ENCODE measurements at regions not wholly inside any gene's neighbourhood (a gene's known extent, or its start where the extent isn't known, plus 50 kb on each side); places are given as distances from the start of the nearest gene placed in this dataset.
"Not testable (repeated sequence)": the region's sequence is repeated elsewhere in the genome, so short reads cannot be mapped to it uniquely, and the experiment has no call there.

DNA sequence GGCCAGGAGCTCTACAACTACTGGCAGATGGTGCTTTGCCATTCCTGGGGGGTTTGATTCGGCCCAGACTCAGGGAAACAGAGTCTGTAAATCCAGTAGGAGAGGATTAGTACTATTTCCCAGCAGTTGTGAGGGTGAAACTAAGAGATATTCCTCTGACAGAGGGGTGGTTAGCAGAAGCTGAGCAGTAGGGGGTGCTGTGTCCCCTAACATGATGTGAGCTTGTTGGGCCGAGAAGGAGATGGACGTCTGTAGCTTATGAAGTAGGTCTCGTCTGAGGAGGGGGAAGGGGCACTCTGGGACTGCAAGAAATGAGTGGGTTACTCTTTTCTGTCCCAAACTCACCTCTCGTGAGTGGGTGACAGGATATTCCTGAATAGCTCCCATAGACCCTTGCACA, 179.2 kb upstream of the MBL2 start:
- DNase-seq (ENCODE audit: low read depth): peak; percentile 65

DNA sequence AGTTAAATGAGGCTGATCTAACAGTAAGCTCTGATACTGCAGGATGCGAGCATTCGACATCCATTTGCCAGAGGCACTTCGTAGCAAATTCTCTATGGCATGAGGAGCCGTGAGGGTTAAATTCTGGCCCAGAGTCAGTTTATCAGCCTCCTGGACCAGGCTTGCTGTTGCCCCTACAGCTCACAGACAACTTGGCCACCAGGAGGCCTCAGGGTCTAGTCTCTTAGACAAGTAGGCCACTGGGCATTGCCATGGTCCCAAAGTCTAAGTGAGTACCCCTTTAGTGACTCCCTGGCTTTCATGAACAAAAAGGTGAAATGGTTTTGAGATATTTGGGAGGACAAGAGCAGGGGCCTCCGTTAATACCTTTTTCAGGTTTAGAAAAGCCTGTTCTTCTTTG, 178.0 kb upstream of the MBL2 start:
- DNase-seq (ENCODE audit: low read depth): no peak

DNA sequence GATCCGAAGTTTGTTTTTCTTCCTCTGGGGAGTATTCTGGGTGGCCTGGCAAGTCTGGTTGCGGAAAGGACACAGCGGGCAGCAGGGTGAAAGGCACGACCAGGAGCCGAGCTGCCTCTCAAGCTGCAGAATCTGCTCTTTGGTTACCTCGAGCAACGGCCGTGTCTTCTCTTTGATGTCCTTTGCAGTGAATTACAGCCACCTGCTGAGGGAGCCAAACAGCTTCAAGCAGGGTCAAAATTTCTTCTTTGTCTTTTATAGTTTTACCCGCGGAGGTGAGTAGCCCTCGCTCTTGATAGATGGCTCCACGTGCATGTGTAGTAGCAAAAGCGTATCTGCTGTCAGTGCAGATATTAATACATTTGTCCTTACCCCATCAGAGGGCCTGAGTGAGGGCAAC, 177.3 kb upstream of the MBL2 start:
- DNase-seq (ENCODE audit: low read depth): no peak

GRCh38 chr10:52946486-52946885, 173.9 kb upstream of the MBL2 start:
- DNase-seq (ENCODE audit: low read depth): no peak

DNA sequence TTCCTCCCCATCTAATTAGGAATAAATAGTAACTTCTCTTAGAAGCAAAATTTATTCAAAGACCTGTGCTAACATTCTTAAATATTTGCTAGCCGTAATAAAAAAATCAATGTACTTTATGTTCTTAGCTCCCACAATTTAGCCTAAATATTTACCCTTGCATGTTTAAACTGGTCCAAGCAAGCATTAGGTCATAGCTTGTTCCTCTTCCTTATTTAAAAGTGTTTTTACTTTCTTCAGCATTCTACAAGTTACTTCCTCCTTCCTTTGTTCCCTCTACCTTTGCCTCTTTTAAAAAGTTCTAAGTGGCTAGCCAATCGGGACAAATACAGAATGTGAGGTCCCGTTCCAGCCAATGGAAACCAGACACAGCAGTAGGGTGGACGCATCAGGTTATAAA, 172.9 kb upstream of the MBL2 start:
- not testable (repeated sequence) for DNase-seq (ENCODE audit: low read depth)

GRCh38 chr10:52940921-52941320, 168.3 kb upstream of the MBL2 start:
- DNase-seq (ENCODE audit: low read depth): no peak

DNA sequence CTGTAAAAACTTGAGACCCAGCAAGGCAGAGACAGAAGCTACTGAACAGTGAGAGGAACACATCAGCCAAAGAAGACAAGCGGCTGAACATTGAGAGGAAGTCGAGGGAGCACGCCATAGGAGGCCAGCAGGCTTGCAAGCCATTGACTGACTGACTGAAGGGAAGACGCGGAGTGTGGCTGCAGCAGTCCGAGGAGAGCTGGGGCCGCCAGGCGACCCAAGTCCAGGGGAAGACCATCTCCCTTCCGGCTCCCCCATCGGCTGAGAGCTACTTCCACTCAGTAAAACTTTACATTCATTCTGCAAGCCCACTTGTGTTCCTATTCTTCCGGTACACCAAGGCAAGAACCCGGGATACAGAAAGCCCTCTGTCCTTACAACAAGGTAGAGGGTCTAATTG, 167.3 kb upstream of the MBL2 start:
- no peak for DNase-seq (ENCODE audit: low read depth)

GRCh38 chr10:52933748-52934147, 161.2 kb upstream of the MBL2 start:
- no peak for DNase-seq (ENCODE audit: low read depth)

DNA sequence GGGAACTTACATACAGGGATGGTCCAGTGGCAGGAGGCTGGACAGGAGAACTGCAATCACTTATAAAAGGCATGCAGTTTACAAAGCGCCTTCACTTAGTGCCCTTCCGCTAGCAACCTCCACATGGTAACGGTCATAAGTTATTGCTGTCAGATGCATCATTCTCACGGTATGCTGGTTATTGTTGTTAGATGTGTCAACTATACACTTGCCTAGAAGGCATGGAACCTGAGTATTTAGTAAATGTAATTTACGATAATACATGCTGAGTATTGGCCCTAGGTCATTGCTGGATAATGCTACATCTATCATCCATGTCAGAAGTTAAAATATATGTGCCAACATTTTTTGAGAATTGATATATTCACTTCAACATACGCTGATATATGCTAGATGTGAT, 155.1 kb upstream of the MBL2 start:
- no peak for DNase-seq (ENCODE audit: low read depth)

GRCh38 chr10:52923520-52923919, 150.9 kb upstream of the MBL2 start:
- DNase-seq (ENCODE audit: low read depth): no peak

GRCh38 chr10:52918714-52919305, 146.2 kb upstream of the MBL2 start:
- DNase-seq (ENCODE audit: low read depth): no peak

DNA sequence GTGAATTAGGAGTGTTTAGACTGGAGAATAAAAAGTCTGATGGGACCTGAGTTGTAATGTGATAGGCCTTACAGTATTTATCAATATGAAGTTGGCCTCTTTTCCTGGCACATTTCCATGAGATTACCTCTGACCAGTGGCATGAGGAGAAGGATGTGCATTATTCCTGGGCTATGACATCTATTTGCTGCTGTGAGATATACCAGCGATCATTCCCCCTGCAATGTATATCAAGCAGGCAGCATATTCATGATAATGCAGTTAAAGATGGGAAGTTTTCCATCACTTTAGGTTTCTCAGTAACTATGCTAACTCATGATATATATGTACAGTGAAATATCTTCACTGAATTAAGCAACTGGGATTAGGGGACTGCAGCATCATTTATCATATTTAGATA, 142.8 kb upstream of the MBL2 start:
- DNase-seq (ENCODE audit: low read depth): no peak

- no peak for DNase-seq (ENCODE audit: low read depth)
Measured at GRCh38 chr10:52911163-52911562, 138.6 kb upstream of the MBL2 start.

DNA sequence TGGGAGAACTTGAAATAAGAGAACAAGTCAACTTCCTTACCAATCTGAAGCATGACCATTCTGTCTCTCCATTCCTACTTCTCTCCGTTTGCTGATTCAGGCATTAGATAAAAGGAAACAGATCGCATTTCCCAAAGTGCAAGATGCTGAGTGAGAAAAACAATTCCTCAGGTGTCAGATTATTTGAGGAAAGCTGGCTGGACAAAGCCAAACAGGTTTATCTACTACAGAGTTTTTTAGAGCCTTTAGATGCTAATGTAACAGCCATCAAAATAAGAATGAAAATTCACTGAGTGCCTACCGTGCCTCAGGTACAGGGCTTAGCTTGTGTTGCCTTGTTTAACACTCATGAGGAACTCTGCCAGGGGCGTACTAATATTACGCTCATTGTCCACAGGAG, 135.9 kb upstream of the MBL2 start:
- no peak for DNase-seq (ENCODE audit: low read depth)

DNA sequence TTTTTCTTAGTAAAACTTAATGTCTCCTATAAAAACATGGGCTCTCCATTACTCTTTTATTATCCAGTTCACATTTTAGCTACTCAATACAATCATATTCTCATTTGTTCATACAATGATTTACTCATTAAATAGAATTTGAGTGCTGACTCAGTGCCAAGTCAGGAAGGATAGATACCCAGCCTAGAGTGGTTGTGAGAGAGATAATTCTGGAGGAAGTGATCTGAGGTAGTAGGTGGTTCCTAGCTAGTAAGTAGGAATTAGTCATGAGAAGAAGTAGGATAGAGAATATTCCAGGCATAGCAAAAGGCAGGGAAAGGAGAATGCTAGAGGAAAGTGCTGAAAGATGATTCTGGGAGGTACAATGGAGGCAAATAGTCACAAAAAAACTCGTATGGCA, 133.5 kb upstream of the MBL2 start:
- DNase-seq (ENCODE audit: low read depth): no peak

DNA sequence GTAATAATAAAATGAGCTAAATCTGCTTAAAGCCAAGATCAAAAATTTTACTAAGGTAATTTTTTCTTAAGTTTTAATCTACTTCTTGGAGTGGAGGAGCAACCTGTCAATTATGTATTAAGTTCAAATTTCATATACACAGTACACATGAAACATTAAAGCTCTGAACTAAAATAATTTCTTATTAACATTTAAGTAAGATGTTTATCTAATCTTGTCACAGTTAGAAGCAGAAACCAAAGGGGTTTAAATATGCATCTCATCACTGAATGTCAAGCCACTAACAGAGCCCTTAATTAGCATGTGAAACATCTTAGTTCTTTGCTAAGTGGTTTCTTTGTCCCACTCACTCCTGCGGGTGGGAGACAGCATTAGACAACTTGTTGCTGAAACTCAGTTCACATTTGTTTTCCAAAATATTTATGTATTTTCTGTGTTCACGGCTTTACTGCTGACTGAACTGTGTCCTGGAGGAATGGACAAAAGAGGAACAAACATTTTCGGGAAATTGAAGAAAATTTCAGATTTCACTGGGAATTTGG, 130.9 kb upstream of the MBL2 start:
- DNase-seq (ENCODE audit: low read depth): no peak

DNA sequence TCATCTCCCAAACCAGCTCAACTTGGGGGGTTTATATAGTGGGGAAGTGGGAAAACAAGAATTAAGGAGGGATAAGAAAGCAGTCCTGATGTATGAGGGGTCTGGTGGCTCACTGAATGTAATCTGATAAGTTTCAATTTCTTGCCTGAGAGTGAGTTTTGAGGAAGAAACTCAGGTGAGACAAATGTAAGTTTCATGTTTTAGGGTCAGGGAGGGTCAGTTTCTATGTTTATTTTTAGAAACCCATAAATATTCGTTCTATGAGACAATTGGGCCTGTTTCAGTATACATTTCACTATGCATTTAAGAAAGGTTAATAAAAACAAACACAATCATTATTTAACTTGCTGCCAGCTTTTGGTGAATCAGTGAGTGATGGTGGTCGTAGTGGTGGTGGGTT, 128.0 kb upstream of the MBL2 start:
- no peak for DNase-seq (ENCODE audit: low read depth)

DNA sequence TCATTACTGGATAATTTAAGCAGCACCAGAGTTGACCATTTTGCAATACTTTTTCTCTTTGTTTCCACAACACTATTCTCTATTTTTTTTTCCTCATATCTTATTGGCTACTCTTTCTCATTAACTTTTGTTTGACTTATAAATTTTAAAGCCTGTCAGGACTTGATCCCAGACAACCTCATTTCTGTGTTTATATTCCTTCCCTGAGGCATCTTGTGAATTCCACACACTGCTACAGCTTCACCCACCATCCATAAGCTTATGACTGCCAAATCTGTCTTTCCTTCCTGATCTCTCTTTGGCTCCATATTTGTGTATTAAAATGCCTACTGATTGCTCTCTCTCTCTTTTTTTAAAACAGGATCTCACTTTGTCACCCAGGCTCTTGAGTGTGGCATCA, 124.6 kb upstream of the MBL2 start:
- no peak for DNase-seq (ENCODE audit: low read depth)

DNA sequence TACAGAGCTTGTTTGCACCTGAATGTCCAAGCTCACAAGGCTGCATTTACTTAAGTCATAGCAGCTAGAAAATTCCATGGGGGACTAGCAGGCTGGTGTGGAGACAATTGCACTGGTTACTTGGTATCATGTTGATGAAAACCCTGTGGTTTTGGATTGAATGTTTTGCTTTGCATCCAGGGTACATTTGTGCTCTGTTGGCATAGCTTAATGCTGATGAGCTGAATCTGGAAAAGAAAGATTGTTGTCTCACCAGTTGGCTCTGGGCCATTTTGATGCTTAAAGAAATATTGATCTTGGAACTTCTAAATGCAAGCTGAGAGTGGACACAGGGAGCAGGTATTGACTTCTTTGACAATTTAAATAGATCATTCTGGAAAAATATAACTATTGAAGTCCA, 122.5 kb upstream of the MBL2 start:
- DNase-seq (ENCODE audit: low read depth): no peak

- no peak for DNase-seq (ENCODE audit: low read depth)
Measured at GRCh38 chr10:52890281-52890680, 117.7 kb upstream of the MBL2 start.

GRCh38 chr10:52889611-52890010, 117.0 kb upstream of the MBL2 start:
- no peak for DNase-seq (ENCODE audit: low read depth)

DNA sequence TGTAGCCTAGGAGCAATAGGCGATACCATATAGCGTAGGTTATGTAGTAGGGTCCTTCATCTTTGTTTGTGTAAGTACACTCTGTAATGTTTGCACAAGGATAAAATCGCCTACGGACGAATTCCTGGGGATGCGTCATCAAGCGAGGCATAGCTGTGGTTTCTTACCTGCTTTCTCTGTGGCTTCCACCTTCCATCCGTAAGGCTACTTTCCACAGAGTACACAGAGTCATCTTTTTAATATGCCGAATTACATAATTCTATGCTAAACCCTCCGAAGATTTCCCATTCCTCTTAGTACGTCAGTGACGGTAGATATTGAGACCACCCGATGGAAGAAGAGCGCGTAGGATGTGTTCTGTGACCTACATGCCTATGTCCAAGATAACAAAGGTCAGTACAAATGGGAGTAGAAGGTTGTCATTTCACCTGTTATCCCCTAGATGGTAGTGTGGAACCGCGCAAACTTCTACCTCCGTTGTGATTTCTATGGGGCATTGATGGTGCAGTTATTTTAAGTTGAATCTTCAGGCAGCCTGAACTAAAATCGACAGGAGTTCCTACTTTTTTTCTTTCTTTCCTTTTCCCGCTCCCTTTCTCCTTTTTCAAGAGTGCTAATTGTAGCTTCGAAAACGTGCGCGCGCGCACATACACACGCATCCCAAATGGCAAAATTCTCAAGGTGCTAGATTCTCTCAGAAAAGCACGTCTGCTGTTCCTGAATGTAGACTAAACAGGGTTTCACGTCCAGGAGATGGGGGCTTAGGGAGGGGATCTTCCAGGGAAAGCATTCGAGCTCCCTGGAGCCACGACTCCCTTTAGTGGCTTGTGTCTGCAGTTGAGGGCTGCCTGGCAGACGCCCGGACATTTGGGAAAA, 111.7 kb upstream of the MBL2 start:
- DNase-seq (ENCODE audit: low read depth): peak; percentile 64

- peak; percentile 23 for DNase-seq (ENCODE audit: low read depth)
Measured at GRCh38 chr10:52879091-52879807, 106.7 kb upstream of the MBL2 start.

Data from amniotic epithelial cell (primary cell).